GM18909 (cell line): ENCODE measurements at regions not wholly inside any gene's neighbourhood (a gene's known extent, or its start where the extent isn't known, plus 50 kb on each side); places are given as distances from the start of the nearest gene placed in this dataset.

Experiments used
- ATAC-seq: cut with Tn5 transposase; IDR thresholded peaks from one replicate; pipeline ENCODE4 v1.9.1; 2021; ENCODE audit warnings: mild to moderate bottlenecking; ENCODE audit not compliant: unreplicated experiment, poor library complexity

DNA sequence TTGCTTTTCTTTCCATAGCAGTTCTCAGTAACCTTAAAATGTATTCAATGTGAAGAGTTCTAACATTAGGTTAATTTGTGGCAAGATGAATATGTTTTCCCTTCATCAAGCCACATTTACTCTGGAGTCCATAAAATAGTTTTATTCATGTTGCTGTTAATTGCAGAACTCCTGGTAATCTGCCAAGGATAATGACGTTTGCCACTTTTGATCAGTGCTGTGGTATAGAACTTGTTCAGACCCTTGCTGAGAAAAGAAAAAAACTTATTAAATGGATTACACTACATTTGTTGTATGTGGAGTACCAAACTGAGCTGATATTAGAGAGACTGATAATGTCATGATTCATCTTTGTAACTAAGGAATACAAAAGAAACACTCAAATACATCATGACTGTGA, 212.4 kb upstream of the DMAC1 start:
- no peak for ATAC-seq

DNA sequence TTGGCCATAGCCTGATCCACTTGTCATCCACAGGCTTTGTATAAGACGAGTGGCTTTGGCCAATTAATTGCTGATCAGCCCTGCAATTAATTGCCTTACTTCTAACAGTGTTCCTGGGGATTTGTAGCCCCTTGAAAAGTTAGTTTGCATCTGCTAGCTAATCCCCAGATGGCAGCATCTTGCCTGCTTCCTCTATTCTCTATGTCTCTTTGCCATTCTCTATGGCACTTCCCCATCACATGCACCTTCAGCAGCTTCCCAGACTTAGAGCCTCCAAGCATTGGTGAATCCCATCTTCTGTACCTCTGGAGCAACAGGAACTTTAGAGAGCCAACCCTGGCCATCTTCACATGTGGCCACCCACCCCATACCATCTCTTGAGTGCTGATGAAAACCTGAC, 197.0 kb upstream of the DMAC1 start:
- ATAC-seq: no peak

GRCh38 chr9:7988644-7989280, 189.2 kb upstream of the DMAC1 start:
- no peak for ATAC-seq

- ATAC-seq: no peak
These were observed 185.1 kb upstream of the DMAC1 start for GRCh38 chr9:7984692-7985091.

DNA sequence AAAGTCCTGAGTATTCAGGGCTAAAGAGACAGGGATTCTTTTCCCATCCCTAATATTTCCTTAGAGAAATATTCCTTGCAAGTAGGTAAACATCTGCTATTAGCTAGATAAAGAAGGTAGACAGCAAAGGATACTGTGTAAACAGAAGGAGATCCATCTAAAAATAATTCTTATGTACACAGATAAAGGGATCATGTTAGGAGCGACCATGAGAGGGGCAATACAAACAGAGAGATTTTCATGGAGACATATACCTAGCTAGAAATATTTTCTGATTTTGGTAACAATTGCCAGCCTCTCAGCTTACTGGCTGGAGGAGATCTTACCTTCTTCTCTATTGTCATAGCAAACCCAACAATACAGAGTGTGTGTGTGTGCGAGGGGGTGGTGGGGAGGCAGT, 184.6 kb upstream of the DMAC1 start:
- no peak for ATAC-seq

GRCh38 chr9:7983490-7983889, 183.9 kb upstream of the DMAC1 start:
- no peak for ATAC-seq

DNA sequence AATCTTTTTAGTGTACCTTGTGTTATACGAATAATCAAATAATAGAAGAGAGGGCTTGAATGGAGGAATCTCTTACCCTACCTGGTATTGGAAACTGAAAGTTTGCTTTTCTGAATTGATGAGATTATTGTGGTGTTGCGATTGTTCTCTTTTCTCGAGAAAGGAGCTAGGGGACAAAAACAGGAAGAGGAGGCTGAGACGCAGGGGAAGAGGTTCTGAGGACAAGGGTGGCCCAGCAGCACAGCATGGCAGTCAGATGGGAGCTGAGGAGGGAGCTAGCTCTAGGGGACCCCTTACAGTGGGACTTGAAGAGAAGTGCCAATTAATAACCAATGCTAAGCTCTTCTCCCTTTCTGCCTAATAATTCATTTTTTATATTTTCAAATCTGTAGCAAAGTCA, 183.3 kb upstream of the DMAC1 start:
- no peak for ATAC-seq

DNA sequence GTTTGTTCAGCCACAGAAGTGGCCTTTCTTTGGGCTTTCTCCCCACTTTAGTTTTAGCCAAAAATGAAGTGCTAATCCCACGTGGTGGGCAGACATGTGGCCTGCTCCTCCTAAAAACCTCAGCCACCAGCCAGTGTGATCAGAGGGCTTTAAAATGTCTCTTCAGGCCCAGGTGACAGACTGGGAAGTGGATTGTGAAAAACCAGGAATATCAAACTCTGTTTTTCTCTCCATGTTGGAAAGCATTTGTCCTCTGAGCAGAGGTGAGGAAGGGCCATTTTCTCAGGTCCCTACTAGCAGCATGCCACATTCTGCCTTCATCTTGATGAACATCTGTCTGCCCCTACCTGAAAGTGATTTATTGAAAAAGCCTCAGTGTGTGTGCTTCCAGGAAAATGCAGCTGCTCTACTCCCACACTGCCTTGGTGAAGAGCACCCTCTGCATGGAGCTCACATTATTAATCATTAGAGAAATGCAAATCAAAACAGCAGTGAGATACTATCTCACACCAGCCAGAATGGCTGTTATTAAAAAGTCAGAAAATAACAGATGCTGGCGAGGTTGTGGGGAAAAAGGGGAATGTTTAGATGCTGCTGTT, 181.2 kb upstream of the DMAC1 start:
- no peak for ATAC-seq

GRCh38 chr9:7980041-7980440, 180.5 kb upstream of the DMAC1 start:
- ATAC-seq: no peak

DNA sequence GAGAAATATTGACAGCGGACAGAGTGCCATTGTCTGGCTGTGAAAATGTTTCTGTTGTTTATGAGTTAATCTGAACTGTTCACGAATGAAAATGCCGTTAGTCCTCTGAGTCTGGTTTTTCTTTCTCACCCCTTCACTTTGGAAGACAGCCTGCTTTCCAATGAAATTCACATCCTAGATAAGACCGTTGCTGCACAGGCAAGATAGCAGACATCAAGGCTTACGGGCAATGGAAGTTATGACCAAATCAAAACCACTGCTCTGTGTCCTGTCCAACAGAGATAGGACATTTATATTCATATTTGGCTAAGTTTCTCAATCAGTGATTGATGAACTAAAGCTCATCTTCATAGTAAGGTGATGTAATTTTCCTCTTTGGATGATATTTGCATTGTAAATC, 180.0 kb upstream of the DMAC1 start:
- ATAC-seq: no peak

- ATAC-seq: no peak
These were observed 178.0 kb upstream of the DMAC1 start for GRCh38 chr9:7977586-7977985.

- ATAC-seq: no peak
These were observed 177.3 kb upstream of the DMAC1 start for GRCh38 chr9:7976856-7977255.

GRCh38 chr9:7976167-7976755, 176.7 kb upstream of the DMAC1 start:
- ATAC-seq: peak; percentile 98

DNA sequence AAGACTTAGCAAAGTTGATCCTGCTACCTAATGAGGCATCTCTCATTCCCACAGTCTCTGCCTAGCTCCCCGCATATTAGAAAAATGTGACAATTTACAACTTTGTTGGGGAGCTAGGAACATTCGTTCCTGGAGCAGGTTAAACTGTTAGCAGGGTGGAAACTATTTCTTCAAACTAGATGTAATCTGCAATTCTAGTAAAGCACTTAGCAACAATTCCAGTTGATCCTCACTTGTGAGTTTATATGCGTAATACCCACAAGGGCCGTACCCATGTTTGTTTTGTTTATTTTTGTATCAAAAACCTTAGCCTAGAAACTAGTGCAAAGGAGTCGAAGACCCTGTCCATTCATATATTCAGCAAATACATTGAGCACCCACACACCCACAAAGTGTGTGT, 175.8 kb upstream of the DMAC1 start:
- no peak for ATAC-seq

GRCh38 chr9:7974335-7974960, 174.9 kb upstream of the DMAC1 start:
- peak; percentile 28 for ATAC-seq

- no peak for ATAC-seq
These were observed 173.5 kb upstream of the DMAC1 start for GRCh38 chr9:7973123-7973522.

GRCh38 chr9:7970681-7971330, 171.2 kb upstream of the DMAC1 start:
- ATAC-seq: no peak

GRCh38 chr9:7968687-7969086, 169.1 kb upstream of the DMAC1 start:
- ATAC-seq: no peak

- ATAC-seq: no peak
These were observed 168.3 kb upstream of the DMAC1 start for GRCh38 chr9:7967851-7968250.

DNA sequence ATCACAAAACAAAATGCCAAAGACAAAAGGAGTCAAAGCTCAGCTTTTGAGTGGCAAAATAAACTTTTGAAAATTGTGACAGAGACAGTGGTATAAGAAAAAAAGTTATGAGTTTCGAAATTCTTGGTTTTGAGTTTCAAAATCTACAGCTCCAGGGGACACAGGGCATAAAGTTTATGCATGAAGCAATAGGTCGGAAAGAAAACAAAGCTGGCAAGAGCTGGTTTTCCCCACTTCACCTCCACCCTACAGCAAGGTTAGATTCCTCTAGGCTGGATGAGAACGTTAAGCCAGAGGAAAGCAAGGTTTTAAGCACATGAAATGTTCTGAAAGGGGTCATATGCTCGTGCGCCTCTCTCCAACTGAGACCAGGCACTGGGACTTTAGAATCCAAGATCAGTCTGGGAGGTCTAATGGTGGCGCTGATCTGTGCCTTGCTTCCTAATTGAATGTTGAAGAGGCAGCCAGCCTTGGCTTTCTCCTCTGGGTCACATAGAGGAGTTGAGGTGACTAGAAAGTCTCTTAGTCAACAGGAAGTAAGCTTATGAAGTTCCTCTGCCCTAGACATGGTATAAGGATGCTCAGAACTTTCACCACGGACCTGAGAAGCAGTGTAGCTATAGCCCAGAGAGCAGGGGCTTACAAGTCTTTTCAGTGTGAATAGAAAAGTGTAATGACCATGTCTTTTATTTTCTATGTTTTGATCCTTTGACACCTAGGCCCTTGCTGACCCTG, 167.7 kb upstream of the DMAC1 start:
- no peak for ATAC-seq
